ENCODE measurements at regions not wholly inside any gene's neighbourhood (a gene's known extent, or its start where the extent isn't known, plus 50 kb on each side); places are given as distances from the start of the nearest gene placed in this dataset.

DNA sequence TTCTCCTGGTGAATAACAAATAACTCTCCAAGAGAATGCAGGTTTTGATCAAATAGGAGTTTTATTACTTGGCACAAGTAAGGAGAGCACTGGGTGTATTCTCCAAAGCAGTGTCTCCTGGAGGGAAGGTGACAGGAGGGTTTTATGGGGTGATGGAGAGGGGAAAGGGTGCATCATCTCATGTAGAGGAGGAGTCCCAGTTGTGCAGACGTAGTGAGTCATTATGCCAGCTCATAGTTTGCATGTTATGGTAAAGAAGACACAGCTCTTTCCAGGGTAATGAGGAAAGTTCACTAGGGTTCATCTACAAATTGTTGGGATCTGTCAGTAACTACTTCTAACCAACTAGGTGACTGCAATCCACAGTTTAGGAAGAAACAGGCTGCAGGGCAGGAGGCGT is 347.9 kb upstream of the MEOX2 start:
- Histone ChIP-seq H3K4me1 (ENCODE audit: control insufficient read depth, low read length) (no peaks in the 10 kb centered on the region), H3K4me2 (ENCODE audit: low read length) (no peak overlapping the region), H3K27me3 (ENCODE audit: control insufficient read depth, low read length) (no peaks in the 10 kb centered on the region), H3K9me2 (replicated peaks; ENCODE audit: control insufficient read depth, low read length) (no peaks in the 10 kb centered on the region), H4K20me1 (ENCODE audit: control insufficient read depth, insufficient read depth, low read depth, low read length) (no peaks in the 10 kb centered on the region), H3K27ac (ENCODE audit: low read depth, low read length) (no peak overlapping the region), H3K9me3 (ENCODE audit: control insufficient read depth, insufficient read depth, low read length) (no peaks in the 10 kb centered on the region), H3K36me3 (ENCODE audit: control insufficient read depth, low read length) (no peaks in the 10 kb centered on the region), H3F3A (ENCODE audit: control insufficient read depth, insufficient read depth) (no peaks in the 10 kb centered on the region), H3K4me3 (ENCODE audit: low read length) (no peak overlapping the region), H3K79me2 (ENCODE audit: control insufficient read depth, low read length) (no peaks in the 10 kb centered on the region)
- TF ChIP-seq EZH2phosphoT487 (IDR thresholded peaks at IDR 0.05; ENCODE audit: borderline replicate concordance, low read length) = no peak
- TF ChIP-seq, protein P1, sequence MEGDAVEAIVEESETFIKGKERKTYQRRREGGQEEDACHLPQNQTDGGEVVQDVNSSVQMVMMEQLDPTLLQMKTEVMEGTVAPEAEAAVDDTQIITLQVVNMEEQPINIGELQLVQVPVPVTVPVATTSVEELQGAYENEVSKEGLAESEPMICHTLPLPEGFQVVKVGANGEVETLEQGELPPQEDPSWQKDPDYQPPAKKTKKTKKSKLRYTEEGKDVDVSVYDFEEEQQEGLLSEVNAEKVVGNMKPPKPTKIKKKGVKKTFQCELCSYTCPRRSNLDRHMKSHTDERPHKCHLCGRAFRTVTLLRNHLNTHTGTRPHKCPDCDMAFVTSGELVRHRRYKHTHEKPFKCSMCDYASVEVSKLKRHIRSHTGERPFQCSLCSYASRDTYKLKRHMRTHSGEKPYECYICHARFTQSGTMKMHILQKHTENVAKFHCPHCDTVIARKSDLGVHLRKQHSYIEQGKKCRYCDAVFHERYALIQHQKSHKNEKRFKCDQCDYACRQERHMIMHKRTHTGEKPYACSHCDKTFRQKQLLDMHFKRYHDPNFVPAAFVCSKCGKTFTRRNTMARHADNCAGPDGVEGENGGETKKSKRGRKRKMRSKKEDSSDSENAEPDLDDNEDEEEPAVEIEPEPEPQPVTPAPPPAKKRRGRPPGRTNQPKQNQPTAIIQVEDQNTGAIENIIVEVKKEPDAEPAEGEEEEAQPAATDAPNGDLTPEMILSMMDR (IDR thresholded peaks at IDR 0.05; ENCODE audit: low read depth, low read length, poor library complexity, severe bottlenecking) = no peak

DNA sequence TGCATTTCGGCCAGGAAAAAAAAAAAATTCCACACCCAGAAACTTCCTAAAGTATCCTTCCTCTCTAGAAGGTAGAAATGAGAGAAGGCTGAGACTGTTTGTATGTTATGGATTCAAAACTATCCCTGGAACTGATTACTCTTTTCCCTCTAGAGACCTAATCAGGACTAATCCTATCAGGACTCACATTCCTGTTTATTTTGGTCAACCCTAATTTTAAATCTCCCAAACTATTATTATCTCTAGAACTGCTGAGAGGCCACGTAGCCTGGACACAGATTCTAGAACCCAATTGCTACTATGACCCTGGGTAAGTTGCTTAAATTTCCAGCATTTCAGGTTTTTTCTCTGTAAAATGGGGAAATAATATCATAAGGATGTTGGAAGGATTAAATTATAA is 346.8 kb upstream of the MEOX2 start:
- TF ChIP-seq, protein P1 (IDR thresholded peaks at IDR 0.05; ENCODE audit: low read depth, low read length, poor library complexity, severe bottlenecking) = no peak
- TF ChIP-seq EZH2phosphoT487 (IDR thresholded peaks at IDR 0.05; ENCODE audit: borderline replicate concordance, low read length) = no peak

DNA sequence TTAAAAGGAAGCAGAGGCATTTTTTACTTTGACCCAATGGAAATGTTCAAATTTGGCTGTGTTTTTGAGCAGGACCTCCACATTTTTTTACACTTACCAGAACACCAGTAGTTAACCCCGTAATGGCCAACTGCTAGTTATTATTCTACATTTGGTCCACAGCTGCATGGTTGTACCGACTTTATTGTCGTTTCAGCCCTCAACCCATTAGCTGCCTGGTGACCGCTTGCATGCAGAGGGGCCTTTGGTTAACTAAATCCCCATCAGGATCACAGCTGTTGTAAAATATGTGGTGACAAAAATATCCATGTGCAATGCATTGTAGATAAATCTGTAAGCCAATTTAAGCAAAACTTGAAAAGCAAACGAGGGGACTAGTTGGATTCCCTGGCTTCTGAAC is 342.2 kb upstream of the MEOX2 start:
- H4K20me1 ChIP-seq (ENCODE audit: control insufficient read depth, insufficient read depth, low read depth, low read length) = no peaks in the 10 kb centered on the region
- no peaks in the 10 kb centered on the region for H3F3A ChIP-seq (ENCODE audit: control insufficient read depth, insufficient read depth)
- H3K9me3 ChIP-seq (ENCODE audit: control insufficient read depth, insufficient read depth, low read length) = no peaks in the 10 kb centered on the region
- no peaks in the 10 kb centered on the region for H3K9me2 ChIP-seq (replicated peaks; ENCODE audit: control insufficient read depth, low read length)
- no peaks in the 10 kb centered on the region for H3K27me3 ChIP-seq (ENCODE audit: control insufficient read depth, low read length)
- no peak overlapping the region for H3K4me3 ChIP-seq (ENCODE audit: low read length)
- no peaks in the 10 kb centered on the region for H3K4me1 ChIP-seq (ENCODE audit: control insufficient read depth, low read length)
- no peak overlapping the region for H3K27ac ChIP-seq (ENCODE audit: low read depth, low read length)
- no peak overlapping the region for H3K4me2 ChIP-seq (ENCODE audit: low read length)
- no peaks in the 10 kb centered on the region for H3K79me2 ChIP-seq (ENCODE audit: control insufficient read depth, low read length)
- TF ChIP-seq EZH2phosphoT487 (IDR thresholded peaks at IDR 0.05; ENCODE audit: borderline replicate concordance, low read length) = no peak
- TF ChIP-seq, protein P1 (IDR thresholded peaks at IDR 0.05; ENCODE audit: low read depth, low read length, poor library complexity, severe bottlenecking) = no peak
- H3K36me3 ChIP-seq (ENCODE audit: control insufficient read depth, low read length) = no peaks in the 10 kb centered on the region

More for the DNA sequence above, 346.8 kb upstream of the MEOX2 start:
- no peaks in the 10 kb centered on the region for H3K9me2 ChIP-seq (replicated peaks; ENCODE audit: control insufficient read depth, low read length)
- no peaks in the 10 kb centered on the region for H3K36me3 ChIP-seq (ENCODE audit: control insufficient read depth, low read length)
- H3K27ac ChIP-seq (ENCODE audit: low read depth, low read length) = no peak overlapping the region
- no peak overlapping the region for H3K4me3 ChIP-seq (ENCODE audit: low read length)
- H3K27me3 ChIP-seq (ENCODE audit: control insufficient read depth, low read length) = no peaks in the 10 kb centered on the region
- no peaks in the 10 kb centered on the region for H3F3A ChIP-seq (ENCODE audit: control insufficient read depth, insufficient read depth)
- no peaks in the 10 kb centered on the region for H3K4me1 ChIP-seq (ENCODE audit: control insufficient read depth, low read length)
- no peak overlapping the region for H3K4me2 ChIP-seq (ENCODE audit: low read length)
- no peaks in the 10 kb centered on the region for H3K79me2 ChIP-seq (ENCODE audit: control insufficient read depth, low read length)
- no peaks in the 10 kb centered on the region for H4K20me1 ChIP-seq (ENCODE audit: control insufficient read depth, insufficient read depth, low read depth, low read length)
- H3K9me3 ChIP-seq (ENCODE audit: control insufficient read depth, insufficient read depth, low read length) = no peaks in the 10 kb centered on the region

DNA sequence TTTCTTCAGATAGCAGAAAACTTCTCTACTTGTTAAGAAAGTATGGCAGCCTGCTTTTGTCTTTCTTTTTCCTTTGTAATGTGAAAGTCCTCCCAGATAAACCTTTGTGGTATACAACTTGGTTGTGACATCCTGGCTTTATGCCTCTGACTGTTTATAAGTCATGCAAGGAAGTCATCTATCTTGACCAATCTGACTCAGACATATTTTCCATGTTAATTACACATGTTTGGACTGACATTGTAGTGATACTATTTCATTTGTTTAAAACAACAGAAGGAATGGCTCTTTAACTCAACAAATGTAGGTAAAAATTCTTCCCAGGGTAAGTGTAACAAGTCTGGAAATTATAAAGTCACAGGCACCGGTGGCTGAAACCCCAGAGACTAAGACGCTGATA is 341.6 kb upstream of the MEOX2 start:
- TF ChIP-seq, protein P1 (IDR thresholded peaks at IDR 0.05; ENCODE audit: low read depth, low read length, poor library complexity, severe bottlenecking) = no peak
- no peak for TF ChIP-seq EZH2phosphoT487 (IDR thresholded peaks at IDR 0.05; ENCODE audit: borderline replicate concordance, low read length)
- Histone ChIP-seq H3K9me2 (replicated peaks; ENCODE audit: control insufficient read depth, low read length) (no peaks in the 10 kb centered on the region), H3K79me2 (ENCODE audit: control insufficient read depth, low read length) (no peaks in the 10 kb centered on the region), H3K9me3 (ENCODE audit: control insufficient read depth, insufficient read depth, low read length) (no peaks in the 10 kb centered on the region), H3K27me3 (ENCODE audit: control insufficient read depth, low read length) (no peaks in the 10 kb centered on the region), H4K20me1 (ENCODE audit: control insufficient read depth, insufficient read depth, low read depth, low read length) (no peaks in the 10 kb centered on the region), H3F3A (ENCODE audit: control insufficient read depth, insufficient read depth) (no peaks in the 10 kb centered on the region), H3K4me3 (ENCODE audit: low read length) (no peak overlapping the region), H3K27ac (ENCODE audit: low read depth, low read length) (no peak overlapping the region), H3K4me1 (ENCODE audit: control insufficient read depth, low read length) (no peaks in the 10 kb centered on the region), H3K36me3 (ENCODE audit: control insufficient read depth, low read length) (no peaks in the 10 kb centered on the region), H3K4me2 (ENCODE audit: low read length) (no peak overlapping the region)

Data from DOHH2 (cell line).